HEK293T (cell line): ENCODE measurements at regions not wholly inside any gene's neighbourhood (a gene's known extent, or its start where the extent isn't known, plus 50 kb on each side); places are given as distances from the start of the nearest gene placed in this dataset.

Source experiments
- CTCF ChIA-PET: fragments of 350-600 bp; formaldehyde crosslinking; extraction: SDS; loops from one replicate; lab custom pipeline; 2021; ENCODE audit warnings: antibody characterized with exemption, inconsistent platforms; lab: Yijun Ruan, JAX
- POLR2A ChIA-PET: fragments of 350-600 bp; formaldehyde crosslinking; extraction: SDS; loops from one replicate; lab custom pipeline; 2020; ENCODE audit warnings: antibody characterized with exemption, inconsistent platforms; lab: Yijun Ruan, JAX
- DNase-seq: peaks from one replicate; pipeline ENCODE4 v3.0.0; 2012; ENCODE audit warnings: mixed read lengths; ENCODE audit errors: extremely low spot score
- ARNT ChIP-seq: fragments of 450-650 bp; IDR thresholded peaks from 2 replicates; pipeline ENCODE4 v1.6.1; 2017; ENCODE audit warnings: mild to moderate bottlenecking
- BHLHE40 ChIP-seq: fragments of 450-650 bp; IDR thresholded peaks from 2 replicates; pipeline ENCODE4 v1.6.1; 2016; ENCODE audit warnings: mild to moderate bottlenecking, moderate library complexity, borderline replicate concordance
- CTBP1 ChIP-seq: fragments of 450-650 bp; IDR thresholded peaks from 2 replicates; pipeline ENCODE4 v1.6.1; 2016; ENCODE audit warnings: borderline replicate concordance
- ELF4 ChIP-seq: fragments of 450-650 bp; IDR thresholded peaks from 2 replicates; pipeline ENCODE4 v1.6.1; 2017; ENCODE audit warnings: antibody characterized with exemption
- FOXA1 ChIP-seq: fragments of 450-650 bp; IDR thresholded peaks from 2 replicates; pipeline ENCODE4 v1.6.1; 2016; ENCODE audit warnings: mild to moderate bottlenecking
- FOXK2 ChIP-seq: fragments of 450-650 bp; IDR thresholded peaks from 2 replicates; pipeline ENCODE4 v1.6.1; 2016; ENCODE audit warnings: mild to moderate bottlenecking
- FOXM1 ChIP-seq: fragments of 450-650 bp; IDR thresholded peaks from 2 replicates; pipeline ENCODE4 v1.6.1; 2017; ENCODE audit warnings: mild to moderate bottlenecking, borderline replicate concordance
- HDGF ChIP-seq: fragments of 450-650 bp; IDR thresholded peaks from 2 replicates; pipeline ENCODE4 v1.6.1; 2017; ENCODE audit warnings: antibody characterized with exemption, borderline replicate concordance
- L3MBTL2 ChIP-seq: fragments of 450-650 bp; conservative IDR thresholded peaks from 2 replicates; pipeline ENCODE4 v1.6.1; 2016; ENCODE audit warnings: mild to moderate bottlenecking
- LEF1 ChIP-seq: fragments of 450-650 bp; IDR thresholded peaks from 2 replicates; pipeline ENCODE4 v1.6.1; 2017; ENCODE audit warnings: mild to moderate bottlenecking, borderline replicate concordance
- NFRKB ChIP-seq: fragments of 450-650 bp; IDR thresholded peaks from 2 replicates; pipeline ENCODE4 v1.6.1; 2016; ENCODE audit warnings: mild to moderate bottlenecking, moderate library complexity
- SP1 ChIP-seq: fragments of 450-650 bp; IDR thresholded peaks from 2 replicates; pipeline ENCODE4 v1.6.1; 2017
- SUZ12 ChIP-seq: fragments of 450-650 bp; IDR thresholded peaks from 2 replicates; pipeline ENCODE4 v1.6.1; 2016; ENCODE audit warnings: mild to moderate bottlenecking
- TARDBP ChIP-seq: fragments of 450-650 bp; IDR thresholded peaks from 2 replicates; pipeline ENCODE4 v1.6.1; 2016
- ZNF384 ChIP-seq: fragments of 450-650 bp; IDR thresholded peaks from 2 replicates; pipeline ENCODE4 v1.6.1; 2016
- TF ChIP-seq, protein P1 (sequence below): fragments of 450-650 bp; IDR thresholded peaks from 2 replicates; pipeline ENCODE4 v1.6.1; 2016

DNA sequence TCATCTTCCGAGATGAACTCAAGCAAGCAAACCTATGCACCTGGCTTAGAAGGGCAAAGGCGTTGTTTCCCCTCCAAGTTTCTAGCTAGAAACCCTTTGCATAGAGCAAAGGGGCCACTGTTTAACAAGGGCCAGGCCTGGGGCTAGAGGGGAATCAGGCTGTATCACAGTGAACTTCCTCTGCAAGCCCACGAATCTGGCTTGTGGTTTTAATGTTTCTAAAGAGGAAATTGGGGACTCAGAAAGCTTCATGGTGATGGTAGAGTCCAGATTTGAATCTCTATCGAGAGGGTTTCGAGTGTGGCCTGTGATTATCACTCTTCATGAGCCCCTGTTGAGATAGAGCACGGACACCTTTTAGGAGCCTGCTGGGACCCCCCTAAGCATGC lies 189.9 kb downstream of the VRK1 start:
- TF ChIP-seq FOXM1 (no peak), ZNF384 (no peak), ELF4 (no peak), FOXA1 (no peak), L3MBTL2 (no peak), SP1 (no peak), SUZ12 (no peak), LEF1 (no peak)
- TF ChIP-seq, protein P1, sequence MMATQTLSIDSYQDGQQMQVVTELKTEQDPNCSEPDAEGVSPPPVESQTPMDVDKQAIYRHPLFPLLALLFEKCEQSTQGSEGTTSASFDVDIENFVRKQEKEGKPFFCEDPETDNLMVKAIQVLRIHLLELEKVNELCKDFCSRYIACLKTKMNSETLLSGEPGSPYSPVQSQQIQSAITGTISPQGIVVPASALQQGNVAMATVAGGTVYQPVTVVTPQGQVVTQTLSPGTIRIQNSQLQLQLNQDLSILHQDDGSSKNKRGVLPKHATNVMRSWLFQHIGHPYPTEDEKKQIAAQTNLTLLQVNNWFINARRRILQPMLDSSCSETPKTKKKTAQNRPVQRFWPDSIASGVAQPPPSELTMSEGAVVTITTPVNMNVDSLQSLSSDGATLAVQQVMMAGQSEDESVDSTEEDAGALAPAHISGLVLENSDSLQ = no peak
- no peak for DNase-seq
- POLR2A ChIA-PET = no interaction called here
- CTCF ChIA-PET = no interaction called here

DNA sequence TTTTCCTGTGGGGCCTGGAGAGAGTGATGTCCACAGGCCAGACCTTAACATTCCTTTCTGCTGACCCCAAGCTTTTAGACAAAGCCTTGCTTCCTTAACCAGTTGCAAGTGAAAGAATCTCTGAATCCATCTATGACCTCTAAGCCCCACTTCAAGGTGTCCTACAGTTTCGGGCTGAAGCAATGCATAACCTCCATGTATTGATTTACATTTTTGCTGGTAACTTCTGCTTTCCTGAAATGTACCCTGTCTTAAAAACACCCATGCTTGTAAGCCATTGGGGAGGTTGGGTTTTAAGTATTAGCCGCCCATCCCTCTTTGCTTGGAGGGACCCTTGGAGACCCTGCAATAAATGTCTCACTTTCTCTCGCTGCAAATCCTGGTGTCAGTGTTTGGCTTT lies 190.6 kb downstream of the VRK1 start:
- ChIA-PET POLR2A (no interaction called here), CTCF (no interaction called here)
- DNase-seq = no peak
- TF ChIP-seq BHLHE40 (no peak), TARDBP (no peak), HDGF (no peak)

DNA sequence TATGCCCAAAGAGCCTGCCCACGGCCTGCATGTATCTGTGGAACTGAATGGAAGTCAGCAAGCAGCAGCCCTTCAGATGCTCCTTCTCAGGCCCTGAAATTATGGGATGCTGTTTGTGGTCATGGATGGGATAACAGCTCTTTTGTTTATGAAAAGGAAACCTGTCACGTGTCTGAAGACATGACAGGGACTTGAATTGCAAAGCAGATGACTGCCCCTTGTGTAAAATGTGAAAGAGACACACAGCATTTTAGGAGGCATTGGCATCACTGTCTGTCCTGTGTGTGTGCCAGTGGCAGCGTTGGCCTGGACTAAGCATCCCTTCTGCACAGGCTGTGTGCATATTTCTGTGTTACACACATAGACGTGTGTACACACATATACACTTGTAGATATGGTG lies 192.1 kb downstream of the VRK1 start:
- TF ChIP-seq L3MBTL2 (no peak), ELF4 (no peak), FOXA1 (no peak), NFRKB (no peak), BHLHE40 (no peak), SP1 (no peak), ZNF384 (no peak), LEF1 (no peak), CTBP1 (no peak), FOXM1 (no peak), HDGF (no peak), FOXK2 (no peak), TARDBP (no peak), ARNT (no peak), SUZ12 (no peak)
- TF ChIP-seq, protein P1 = no peak
- ChIA-PET CTCF (no interaction called here), POLR2A (interaction anchor here (1.0 kb wide), 1 partner anchor 20 kb away, joined by 3 read pairs; no protein-coding TSS in a partner anchor)
- DNase-seq = no peak

DNA sequence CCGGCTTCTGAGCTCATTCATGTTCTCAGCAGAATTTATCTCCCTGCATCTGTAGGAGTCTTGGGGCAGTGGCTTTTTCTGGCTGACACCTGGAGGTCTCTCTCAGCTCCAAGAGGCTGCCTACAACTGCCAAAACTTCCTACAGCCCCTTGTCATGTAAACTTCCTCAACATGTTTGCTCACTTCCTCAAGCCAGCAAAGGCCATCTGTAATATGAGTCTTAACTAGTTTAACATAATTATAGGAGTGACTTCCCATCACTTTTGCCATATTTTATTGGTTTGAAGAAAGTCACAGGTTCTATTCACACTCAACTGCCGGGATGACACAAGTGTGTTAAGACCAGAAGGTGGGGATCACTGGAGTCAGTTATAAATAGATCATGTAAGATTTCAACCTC lies 194.0 kb downstream of the VRK1 start:
- ChIA-PET CTCF (no interaction called here), POLR2A (no interaction called here)
- DNase-seq = no peak
- no peak for TF ChIP-seq HDGF
- no peak for TF ChIP-seq LEF1
- no peak for TF ChIP-seq ZNF384
- no peak for TF ChIP-seq TARDBP
- TF ChIP-seq FOXK2 = no peak
- TF ChIP-seq BHLHE40 = no peak
- no peak for TF ChIP-seq L3MBTL2
- TF ChIP-seq, protein P1 = no peak
- TF ChIP-seq FOXM1 = no peak
- TF ChIP-seq ARNT = no peak
- TF ChIP-seq NFRKB = no peak
- TF ChIP-seq FOXA1 = no peak
- TF ChIP-seq CTBP1 = no peak
- no peak for TF ChIP-seq SP1
- TF ChIP-seq SUZ12 = no peak
- no peak for TF ChIP-seq ELF4

DNA sequence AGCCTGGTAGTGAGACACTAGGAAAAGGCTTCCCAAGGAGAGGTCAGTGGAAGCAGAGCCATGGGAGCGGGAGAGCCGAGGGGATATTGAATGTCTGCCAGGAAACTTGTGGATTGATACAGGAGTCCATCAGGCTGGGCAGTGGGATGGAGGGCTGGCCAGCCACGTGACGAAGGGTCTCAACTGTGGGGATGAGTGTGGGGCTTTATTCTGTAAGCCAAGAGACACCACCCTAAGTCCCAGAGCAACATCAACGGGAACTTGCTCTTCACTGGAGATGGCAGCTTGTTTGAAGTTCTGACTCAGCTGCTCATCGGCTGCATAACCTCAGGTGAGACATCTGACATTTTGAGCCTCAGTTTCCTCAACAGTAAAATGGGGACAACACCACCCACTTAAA lies 197.8 kb downstream of the VRK1 start:
- DNase-seq = no peak
- no peak for TF ChIP-seq ARNT
- no peak for TF ChIP-seq FOXA1
- no peak for TF ChIP-seq NFRKB
- TF ChIP-seq FOXM1 = no peak
- ChIA-PET CTCF (no interaction called here), POLR2A (no interaction called here)

DNA sequence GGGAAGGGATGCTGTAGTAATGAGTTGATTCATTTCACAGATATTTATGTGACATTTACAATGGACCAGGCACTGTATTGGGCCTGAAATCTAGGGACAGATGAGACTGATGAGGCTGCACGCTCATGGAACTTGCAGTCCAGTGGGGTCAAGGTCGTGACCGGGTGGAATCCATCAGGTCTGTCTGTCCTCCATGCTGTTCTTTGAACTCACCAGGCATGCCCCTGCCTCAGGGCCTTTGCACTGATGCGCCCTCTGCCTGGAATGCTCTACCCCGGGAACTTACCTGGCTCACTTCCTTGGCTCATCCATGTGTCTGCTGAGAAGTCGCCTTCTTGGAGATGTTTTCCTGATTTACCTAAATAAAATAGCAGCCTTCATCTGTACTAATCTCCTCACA lies 200.1 kb downstream of the VRK1 start:
- ChIA-PET CTCF (no interaction called here), POLR2A (no interaction called here)
- TF ChIP-seq FOXA1 = no peak
- DNase-seq = no peak

DNA sequence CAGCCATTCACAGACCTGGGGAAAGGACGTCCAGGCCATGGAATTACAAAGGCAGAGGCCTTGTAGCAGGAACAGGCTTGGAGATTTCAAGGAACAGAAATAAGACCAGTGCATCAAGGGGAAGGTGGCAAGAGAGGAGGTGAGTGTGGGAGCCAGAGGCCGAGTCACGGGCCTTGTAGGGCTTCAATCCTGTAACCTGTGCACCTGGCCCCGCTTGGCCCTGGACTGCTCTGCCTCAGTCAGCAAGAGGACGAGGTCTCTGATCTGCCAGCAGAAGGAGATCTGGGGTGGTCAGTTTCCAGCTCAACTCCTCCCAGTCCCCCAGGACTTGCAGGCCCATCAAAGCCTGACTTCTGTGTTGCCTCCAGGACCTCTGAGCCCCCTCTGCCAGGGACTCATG lies 200.8 kb downstream of the VRK1 start:
- TF ChIP-seq CTBP1 (no peak), ZNF384 (no peak), SP1 (no peak), NFRKB (no peak), ARNT (no peak), LEF1 (no peak), ELF4 (no peak), SUZ12 (no peak), FOXM1 (no peak), BHLHE40 (no peak), FOXA1 (no peak), L3MBTL2 (no peak), FOXK2 (no peak)
- TF ChIP-seq, protein P1 = no peak
- CTCF ChIA-PET = no interaction called here
- DNase-seq = no peak
- POLR2A ChIA-PET = no interaction called here
